HG03066 (cell line): ENCODE measurements at regions not wholly inside any gene's neighbourhood (a gene's known extent, or its start where the extent isn't known, plus 50 kb on each side); places are given as distances from the start of the nearest gene placed in this dataset.
"Not testable (repeated sequence)": the region's sequence is repeated elsewhere in the genome, so short reads cannot be mapped to it uniquely, and the experiment has no call there.

Source experiments
- ATAC-seq: cut with Tn5 transposase; IDR thresholded peaks from one replicate; pipeline ENCODE4 v1.9.1; 2021; ENCODE audit warnings: low read depth; ENCODE audit not compliant: unreplicated experiment

DNA sequence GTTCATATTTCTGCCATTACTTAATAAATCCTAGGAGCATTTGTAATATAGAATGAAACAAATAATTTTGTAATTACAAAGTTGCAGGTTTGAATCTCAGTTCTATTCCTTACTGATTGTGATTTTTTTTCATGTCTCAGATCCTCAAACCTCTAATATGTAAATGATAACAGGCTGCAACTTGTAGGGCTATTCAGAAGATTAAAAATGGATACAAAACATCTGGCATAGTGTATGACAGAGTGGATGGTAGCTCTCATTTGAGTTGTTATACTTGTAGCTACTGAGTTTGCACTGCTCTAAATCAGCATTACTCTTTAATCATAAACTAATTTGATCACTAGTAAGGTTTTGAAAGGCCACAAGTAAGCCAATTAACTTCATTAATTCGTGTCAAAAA lies 406.3 kb upstream of the MGAT4C start:
- ATAC-seq, result no peak

DNA sequence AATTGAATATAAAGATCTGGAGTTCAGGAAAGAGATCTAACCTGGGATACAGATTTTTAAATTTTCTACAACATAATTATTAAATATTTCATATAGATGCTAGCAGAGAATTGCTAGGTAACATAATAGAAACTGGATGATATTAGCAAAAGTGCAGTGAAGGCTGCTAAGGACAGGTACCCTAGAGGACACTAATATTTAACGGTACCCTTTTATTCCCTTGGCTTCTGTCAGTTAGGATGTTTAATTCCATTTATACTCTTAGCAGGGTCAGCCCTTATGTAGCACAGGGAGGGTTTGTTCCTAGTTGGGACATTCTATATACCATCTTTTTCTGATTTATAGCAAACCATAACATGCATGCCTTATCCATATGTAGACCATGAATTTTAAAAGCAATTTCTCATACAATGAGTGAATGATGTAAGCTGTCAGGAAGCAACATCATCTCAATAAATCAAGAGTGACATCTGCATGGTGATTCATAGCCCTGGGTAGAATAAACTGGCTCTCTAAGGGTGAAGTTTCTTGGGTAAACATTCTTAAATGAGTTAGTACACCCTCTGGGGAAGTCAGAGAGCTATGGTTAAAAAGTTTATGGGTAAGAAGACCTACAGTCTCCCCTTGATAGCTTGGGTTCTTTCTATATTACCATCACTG lies 404.4 kb upstream of the MGAT4C start:
- no peak for ATAC-seq

GRCh38 chr12:86659985-86660384 lies 403.8 kb upstream of the MGAT4C start:
- no peak for ATAC-seq

DNA sequence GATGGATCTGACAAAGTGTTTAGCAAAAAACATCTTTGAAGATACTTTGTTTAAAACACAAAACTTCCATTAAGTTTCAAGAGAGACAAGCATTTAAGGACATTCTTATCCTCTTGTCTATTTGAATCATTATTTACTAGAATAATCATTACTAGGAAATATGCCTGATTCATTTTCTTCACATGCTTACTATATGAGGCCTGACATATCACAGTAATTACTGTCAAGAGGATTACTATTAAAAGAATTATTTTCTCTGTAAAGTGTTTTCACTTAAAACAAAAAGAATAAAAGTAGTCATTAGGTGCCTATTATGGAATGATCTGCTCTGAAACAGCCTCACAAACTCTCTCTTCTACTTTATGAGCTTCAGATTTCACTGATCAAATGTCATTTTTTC lies 402.1 kb upstream of the MGAT4C start:
- no peak for ATAC-seq

- ATAC-seq, result no peak
Measured at GRCh38 chr12:86647800-86648199, 391.6 kb upstream of the MGAT4C start.

GRCh38 chr12:86634456-86635410 lies 378.5 kb upstream of the MGAT4C start:
- no peak for ATAC-seq

DNA sequence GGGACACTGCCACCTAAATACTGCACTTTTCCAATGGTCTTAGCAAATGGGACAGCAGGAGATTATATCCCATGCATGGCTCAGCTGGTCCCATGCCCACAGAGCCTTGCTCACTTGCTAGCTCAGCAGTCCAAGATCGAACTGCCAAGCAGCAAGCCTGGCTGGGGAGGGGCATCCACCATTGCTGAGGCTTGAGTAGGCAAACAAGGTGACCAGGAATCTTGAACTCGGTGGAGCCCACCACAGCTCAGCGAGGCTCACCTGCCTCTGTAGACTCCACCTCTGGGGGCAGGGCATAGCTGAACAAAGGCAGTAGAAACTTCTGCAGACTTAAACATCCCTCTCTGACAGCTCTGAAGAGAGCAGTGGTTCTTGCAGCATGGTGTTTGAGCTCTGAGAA lies 370.8 kb upstream of the MGAT4C start:
- ATAC-seq, result no peak

DNA sequence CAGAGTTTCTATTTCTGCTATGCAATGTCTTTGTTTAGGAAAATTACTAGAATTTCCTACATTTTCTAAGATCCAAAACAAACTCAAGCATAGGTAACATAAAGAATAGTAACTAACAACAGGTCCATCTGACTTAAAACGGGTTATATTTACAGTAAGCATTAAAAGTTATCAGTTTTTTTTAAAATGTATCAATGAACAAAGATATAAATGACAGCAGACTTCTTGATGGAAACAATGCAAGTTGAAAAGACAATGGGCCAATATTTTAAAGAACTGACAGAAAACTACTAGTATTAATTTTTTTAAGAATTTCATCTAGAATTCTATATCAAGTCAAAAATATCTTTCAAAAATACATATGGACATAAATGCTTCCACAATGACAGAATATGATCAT lies 367.1 kb upstream of the MGAT4C start:
- no peak for ATAC-seq

DNA sequence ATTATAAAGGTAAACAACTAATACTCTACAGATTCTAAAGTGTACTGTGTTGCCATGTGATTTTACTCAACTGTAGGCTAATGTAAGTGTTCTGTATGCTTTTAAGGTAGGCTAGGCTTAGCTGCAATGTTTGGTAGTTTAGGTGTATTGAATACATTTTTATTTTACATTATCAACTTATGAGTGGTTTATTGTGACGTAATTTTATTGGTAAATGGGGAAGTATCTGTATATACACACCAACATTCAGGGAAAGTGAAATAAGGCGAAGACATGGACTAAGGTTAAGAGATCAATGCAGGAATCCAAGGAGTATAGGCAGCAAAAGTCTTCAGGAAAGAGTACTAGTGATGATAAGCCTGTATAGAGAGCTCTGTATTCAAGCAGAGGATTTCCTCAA lies 365.8 kb upstream of the MGAT4C start:
- no peak for ATAC-seq

DNA sequence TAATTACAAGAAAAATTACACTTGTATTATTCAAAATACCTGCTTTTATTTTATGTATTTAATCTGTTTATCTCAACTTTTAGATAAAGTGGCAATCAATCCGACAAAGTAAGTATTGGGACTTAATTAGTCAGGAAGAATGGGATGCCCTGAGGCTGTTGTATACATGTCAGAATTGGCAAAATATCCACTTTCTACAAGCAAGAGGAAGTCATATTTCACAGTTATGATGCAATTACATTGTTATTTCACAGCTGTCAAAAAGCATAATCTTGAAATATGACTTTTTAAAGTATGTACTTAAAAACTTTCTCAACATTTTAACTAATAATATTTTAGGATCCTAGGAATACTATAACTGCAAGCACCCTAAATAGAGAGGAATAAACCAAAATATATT lies 357.1 kb upstream of the MGAT4C start:
- ATAC-seq, result no peak

GRCh38 chr12:86608638-86609037 lies 352.4 kb upstream of the MGAT4C start:
- ATAC-seq, result no peak

DNA sequence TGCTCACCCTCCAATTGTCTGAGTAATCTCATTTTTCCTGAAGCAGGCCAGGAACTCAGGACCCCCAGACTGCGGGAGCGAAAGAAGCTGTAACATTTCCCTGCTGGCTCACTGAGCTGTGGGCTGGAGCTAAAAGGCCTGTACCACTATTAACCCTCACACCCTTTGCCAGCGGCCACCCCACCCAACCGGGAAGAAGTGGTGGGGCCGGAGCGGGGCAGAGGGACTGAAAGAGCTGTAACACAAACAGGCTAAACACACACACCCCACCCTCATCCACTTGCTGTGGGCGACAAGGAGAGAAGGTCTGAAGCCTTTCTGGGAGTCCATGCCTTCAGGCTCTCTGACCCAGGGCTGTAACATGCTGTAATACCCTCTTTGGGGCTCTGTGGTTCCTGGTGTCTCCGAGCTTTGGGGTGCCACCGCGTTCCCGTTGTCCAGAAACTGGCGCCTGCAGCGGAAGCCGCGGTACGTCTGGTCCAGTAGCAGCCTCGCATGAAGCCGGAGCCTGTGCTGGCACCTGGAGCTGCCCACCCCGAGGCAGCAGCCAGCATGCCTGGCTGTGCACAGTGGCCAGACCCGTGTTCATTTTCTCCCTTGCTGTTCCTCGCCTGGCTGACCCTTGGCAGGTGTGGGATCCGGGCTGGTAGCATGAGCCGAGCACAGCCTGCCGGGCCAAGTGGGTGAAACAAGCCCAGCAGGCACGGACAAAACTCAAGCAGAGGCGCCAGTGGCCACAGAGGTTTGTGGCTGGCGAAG lies 345.5 kb upstream of the MGAT4C start:
- ATAC-seq, result no peak

GRCh38 chr12:86600664-86601231 lies 344.6 kb upstream of the MGAT4C start:
- no peak for ATAC-seq

DNA sequence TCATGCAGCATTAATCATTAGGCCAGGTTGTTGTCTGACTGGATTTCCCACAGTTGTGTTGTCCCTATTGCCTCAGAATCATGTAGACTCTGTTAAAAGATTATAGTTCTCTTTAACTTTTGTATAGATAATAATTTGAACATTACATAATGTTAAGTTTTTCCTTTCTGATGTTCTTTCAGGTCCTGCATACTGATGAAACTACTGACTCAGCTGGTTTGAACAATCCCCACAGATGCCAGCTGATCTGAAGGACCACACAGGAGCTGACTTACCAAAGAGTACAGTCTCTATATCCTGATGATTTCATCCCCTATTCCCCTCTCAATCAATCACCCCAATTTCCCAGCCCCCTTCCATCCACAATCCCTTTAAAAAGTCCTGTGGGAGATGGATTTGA lies 341.2 kb upstream of the MGAT4C start:
- no peak for ATAC-seq

GRCh38 chr12:86590296-86590695 lies 334.1 kb upstream of the MGAT4C start:
- no peak for ATAC-seq

GRCh38 chr12:86574143-86574542 lies 318.0 kb upstream of the MGAT4C start:
- ATAC-seq, result no peak

GRCh38 chr12:86572455-86572854 lies 316.3 kb upstream of the MGAT4C start:
- no peak for ATAC-seq

- no peak for ATAC-seq
Measured at GRCh38 chr12:86565038-86565437, 308.8 kb upstream of the MGAT4C start.

DNA sequence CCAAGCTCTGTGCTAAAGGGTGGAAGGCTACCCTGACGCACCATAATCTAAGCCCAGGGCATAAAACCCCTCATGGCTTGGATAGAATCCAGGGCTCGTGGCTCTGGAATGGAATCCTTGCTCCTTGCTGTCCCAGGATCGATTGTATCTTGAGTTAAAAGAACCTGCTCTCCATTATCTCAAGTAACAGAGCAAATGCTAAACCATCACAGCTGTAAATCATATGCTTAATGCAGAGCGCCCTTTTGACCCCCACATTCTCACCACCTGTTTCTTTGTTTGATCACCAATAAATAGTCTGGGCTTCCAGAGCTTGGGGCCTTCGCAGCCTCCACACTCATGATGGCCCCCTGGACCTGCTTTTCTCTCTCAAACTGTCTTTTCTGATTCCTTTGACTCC lies 299.3 kb upstream of the MGAT4C start:
- ATAC-seq, result not testable (repeated sequence)

GRCh38 chr12:86551146-86551571 lies 295.0 kb upstream of the MGAT4C start:
- no peak for ATAC-seq
